ENCODE measurements at regions not wholly inside any gene's neighbourhood (a gene's known extent, or its start where the extent isn't known, plus 50 kb on each side); places are given as distances from the start of the nearest gene placed in this dataset.

DNA sequence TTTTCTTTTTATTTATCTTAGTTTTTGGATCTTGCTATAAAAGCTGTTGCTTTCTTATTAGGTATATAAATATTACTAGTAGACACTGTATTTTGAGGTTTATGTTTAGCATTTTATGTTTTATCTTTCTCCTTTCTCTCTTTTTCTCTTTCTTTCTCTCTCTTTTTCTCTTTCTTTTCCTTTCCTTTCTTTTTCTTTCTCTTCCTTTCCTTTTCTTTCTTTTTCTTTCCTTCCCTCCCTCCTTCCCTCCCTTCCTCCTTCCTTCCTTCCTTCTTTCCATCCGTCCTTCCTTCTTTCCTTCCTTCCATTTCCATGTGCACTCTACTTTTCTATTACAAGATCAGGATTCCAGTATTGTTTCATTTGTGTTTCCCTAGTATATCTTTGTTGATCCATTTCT lies 814.8 kb downstream of the KCNJ3 start:
- H3K27ac ChIP-seq (ENCODE audit: extremely low read depth, low read depth, low read length), result no peak overlapping the region
- CTCF ChIA-PET, result no interaction called here
- H3K4me1 ChIP-seq (ENCODE audit: control insufficient read depth, insufficient read depth, low read length), result no peaks in the 10 kb centered on the region
- H3K36me3 ChIP-seq (ENCODE audit: control insufficient read depth in 2 of 2, insufficient read depth in 1 of 2, low read length in 2 of 2), result no peaks in the 10 kb centered on the region
- no peak overlapping the region for H3K4me3 ChIP-seq (ENCODE audit: low read depth, low read length)
- POLR2A ChIA-PET, result no interaction called here
- no peaks in the 10 kb centered on the region for H3K9me3 ChIP-seq (ENCODE audit: control insufficient read depth, insufficient read depth, low read depth, low read length)
- no peak for TF ChIP-seq ZNF24 (tag by site-specific recombination; IDR thresholded peaks at IDR 0.05)
- TF ChIP-seq ZNF510 (tag by site-specific recombination; IDR thresholded peaks at IDR 0.05; ENCODE audit: insufficient replicate concordance), result no peak
- no peak for TF ChIP-seq ZNF530 (tag by site-specific recombination; IDR thresholded peaks at IDR 0.05; ENCODE audit: low read depth)
- TF ChIP-seq ZNF555 (tag by site-specific recombination; conservative IDR thresholded peaks at IDR 0.05), result no peak
- TF ChIP-seq PRDM1 (tag by site-specific recombination; IDR thresholded peaks at IDR 0.05), result peak; percentile 90

DNA sequence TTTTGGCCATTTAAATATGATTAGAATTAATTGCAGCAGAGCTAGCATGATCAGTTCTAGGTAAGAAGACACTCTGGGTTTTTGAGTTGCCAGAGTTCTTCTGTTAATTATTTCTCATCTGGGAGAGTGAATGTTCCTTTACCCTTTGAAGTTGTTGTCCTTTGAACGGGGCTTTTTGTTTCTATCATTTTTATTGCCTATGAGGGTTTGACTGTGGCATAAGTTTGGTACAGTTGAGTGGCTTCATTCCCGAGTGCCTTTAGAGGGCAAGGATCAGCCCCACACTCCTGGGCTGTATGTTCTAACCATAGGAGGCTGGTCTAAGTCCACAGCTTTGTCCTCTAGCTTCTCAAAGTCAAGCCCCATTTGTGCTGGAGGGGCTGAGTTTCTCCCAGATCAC lies 804.3 kb downstream of the KCNJ3 start:
- Histone ChIP-seq H3K36me3 (ENCODE audit: control insufficient read depth in 2 of 2, insufficient read depth in 1 of 2, low read length in 2 of 2) (no peaks in the 10 kb centered on the region), H3K9me3 (ENCODE audit: control insufficient read depth, insufficient read depth, low read depth, low read length) (no peaks in the 10 kb centered on the region), H3K27ac (ENCODE audit: extremely low read depth, low read depth, low read length) (no peak overlapping the region), H3K4me3 (ENCODE audit: low read depth, low read length) (no peak overlapping the region), H3K4me1 (ENCODE audit: control insufficient read depth, insufficient read depth, low read length) (no peaks in the 10 kb centered on the region)
- no peak for TF ChIP-seq ZNF600 (tag by site-specific recombination; IDR thresholded peaks at IDR 0.05)
- no peak for TF ChIP-seq ZNF629 (tag by site-specific recombination; IDR thresholded peaks at IDR 0.05)
- ChIA-PET POLR2A (no interaction called here), CTCF (no interaction called here)

DNA sequence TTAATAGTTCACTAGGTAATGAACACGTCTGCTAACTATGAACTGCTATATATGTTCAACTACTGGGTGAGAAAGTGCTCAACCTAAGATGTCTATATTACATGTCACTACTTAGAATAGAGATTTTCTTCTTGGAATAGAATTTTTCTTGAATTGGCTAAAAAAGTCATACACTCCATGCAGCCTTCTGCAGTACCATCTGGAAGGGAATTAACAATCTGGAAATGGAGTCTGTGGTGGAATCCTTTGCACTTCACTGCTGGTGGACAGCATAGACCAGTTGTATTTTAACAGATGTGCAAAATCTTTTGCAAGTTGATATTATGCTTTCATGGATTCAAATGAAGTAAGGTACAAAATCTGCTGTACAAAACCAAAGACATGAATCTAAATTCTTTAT lies 799.6 kb downstream of the KCNJ3 start:
- Histone ChIP-seq H3K4me3 (ENCODE audit: low read depth, low read length) (no peak overlapping the region), H3K36me3 (ENCODE audit: control insufficient read depth in 2 of 2, insufficient read depth in 1 of 2, low read length in 2 of 2) (no peaks in the 10 kb centered on the region), H3K4me1 (ENCODE audit: control insufficient read depth, insufficient read depth, low read length) (no peaks in the 10 kb centered on the region), H3K9me3 (ENCODE audit: control insufficient read depth, insufficient read depth, low read depth, low read length) (no peaks in the 10 kb centered on the region), H3K27ac (ENCODE audit: extremely low read depth, low read depth, low read length) (no peak overlapping the region)
- ChIA-PET POLR2A (no interaction called here), CTCF (no interaction called here)
- TF ChIP-seq, protein P1, sequence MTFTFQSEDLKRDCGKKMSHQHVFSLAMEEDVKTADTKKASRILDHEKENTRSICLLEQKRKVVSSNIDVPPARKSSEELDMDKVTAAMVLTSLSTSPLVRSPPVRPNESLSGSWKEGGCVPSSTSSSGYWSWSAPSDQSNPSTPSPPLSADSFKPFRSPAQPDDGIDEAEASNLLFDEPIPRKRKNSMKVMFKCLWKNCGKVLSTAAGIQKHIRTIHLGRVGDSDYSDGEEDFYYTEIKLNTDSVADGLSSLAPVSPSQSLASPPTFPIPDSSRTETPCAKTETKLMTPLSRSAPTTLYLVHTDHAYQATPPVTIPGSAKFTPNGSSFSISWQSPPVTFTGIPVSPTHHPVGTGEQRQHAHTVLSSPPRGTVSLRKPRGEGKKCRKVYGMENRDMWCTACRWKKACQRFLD (tag by site-specific recombination; IDR thresholded peaks at IDR 0.05), result no peak
- no peak for TF ChIP-seq ZNF501 (tag by site-specific recombination; IDR thresholded peaks at IDR 0.05)
- TF ChIP-seq HOXA7 (CRISPR knock-in tag; IDR thresholded peaks at IDR 0.05; ENCODE audit: borderline replicate concordance), result no peak
- TF ChIP-seq ZNF561 (tag by site-specific recombination; IDR thresholded peaks at IDR 0.05; ENCODE audit: borderline replicate concordance), result no peak
- TF ChIP-seq, protein P2, sequence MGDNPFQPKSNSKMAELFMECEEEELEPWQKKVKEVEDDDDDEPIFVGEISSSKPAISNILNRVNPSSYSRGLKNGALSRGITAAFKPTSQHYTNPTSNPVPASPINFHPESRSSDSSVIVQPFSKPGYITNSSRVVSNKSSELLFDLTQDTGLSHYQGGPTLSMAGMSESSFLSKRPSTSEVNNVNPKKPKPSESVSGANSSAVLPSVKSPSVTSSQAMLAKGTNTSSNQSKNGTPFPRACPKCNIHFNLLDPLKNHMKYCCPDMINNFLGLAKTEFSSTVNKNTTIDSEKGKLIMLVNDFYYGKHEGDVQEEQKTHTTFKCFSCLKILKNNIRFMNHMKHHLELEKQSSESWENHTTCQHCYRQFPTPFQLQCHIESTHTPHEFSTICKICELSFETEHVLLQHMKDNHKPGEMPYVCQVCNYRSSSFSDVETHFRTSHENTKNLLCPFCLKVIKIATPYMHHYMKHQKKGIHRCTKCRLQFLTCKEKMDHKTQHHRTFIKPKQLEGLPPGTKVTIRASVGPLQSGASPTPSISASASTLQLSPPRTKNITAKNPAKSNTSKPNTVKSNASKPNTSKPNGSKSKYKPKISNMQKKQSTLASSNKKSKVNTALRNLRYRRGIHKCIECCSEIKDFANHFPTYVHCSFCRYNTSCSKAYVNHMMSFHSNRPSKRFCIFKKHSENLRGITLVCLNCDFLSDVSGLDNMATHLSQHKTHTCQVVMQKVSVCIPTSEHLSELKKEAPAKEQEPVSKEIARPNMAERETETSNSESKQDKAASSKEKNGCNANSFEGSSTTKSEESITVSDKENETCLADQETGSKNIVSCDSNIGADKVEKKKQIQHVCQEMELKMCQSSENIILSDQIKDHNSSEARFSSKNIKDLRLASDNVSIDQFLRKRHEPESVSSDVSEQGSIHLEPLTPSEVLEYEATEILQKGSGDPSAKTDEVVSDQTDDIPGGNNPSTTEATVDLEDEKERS (tag by site-specific recombination; IDR thresholded peaks at IDR 0.05), result no peak
- TF ChIP-seq ZNF792 (tag by site-specific recombination; IDR thresholded peaks at IDR 0.05), result no peak
- TF ChIP-seq ZXDB (tag by site-specific recombination; IDR thresholded peaks at IDR 0.05), result no peak

DNA sequence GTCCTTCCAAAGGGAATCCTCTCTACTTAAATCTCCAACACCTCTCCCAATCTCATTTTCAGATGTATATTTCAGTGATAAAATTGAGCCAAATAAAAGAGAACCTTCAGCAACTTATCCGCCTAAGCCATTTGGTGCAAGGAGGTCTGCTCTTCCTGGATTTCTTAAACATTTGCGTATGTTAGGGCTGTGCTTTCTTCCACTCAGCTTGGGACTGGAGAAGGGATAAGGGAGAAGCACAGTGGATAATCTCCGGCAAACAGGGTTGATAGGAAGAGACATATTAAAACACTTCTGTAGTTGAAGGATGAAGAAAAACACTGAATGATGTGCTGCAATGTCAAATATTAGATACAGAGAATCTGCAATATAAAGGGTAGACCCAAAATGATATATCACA lies 796.2 kb downstream of the KCNJ3 start:
- Histone ChIP-seq H3K4me1 (ENCODE audit: control insufficient read depth, insufficient read depth, low read length) (no peaks in the 10 kb centered on the region), H3K4me3 (ENCODE audit: low read depth, low read length) (no peak overlapping the region), H3K9me3 (ENCODE audit: control insufficient read depth, insufficient read depth, low read depth, low read length) (no peaks in the 10 kb centered on the region), H3K27ac (ENCODE audit: extremely low read depth, low read depth, low read length) (no peak overlapping the region), H3K36me3 (ENCODE audit: control insufficient read depth in 2 of 2, insufficient read depth in 1 of 2, low read length in 2 of 2) (no peaks in the 10 kb centered on the region)
- ChIA-PET POLR2A (interaction anchor here (0.6 kb wide), 1 partner anchor 922 kb away, joined by 3 read pairs; no protein-coding TSS in a partner anchor), CTCF (no interaction called here)
- TF ChIP-seq ZNF530 (tag by site-specific recombination; IDR thresholded peaks at IDR 0.05; ENCODE audit: low read depth), result no peak
- no peak for TF ChIP-seq ZNF292 (tag by site-specific recombination; IDR thresholded peaks at IDR 0.05; ENCODE audit: borderline replicate concordance, low read depth)
- no peak for TF ChIP-seq ZNF776 (tag by site-specific recombination; IDR thresholded peaks at IDR 0.05; ENCODE audit: borderline replicate concordance)
- TF ChIP-seq, protein P3, sequence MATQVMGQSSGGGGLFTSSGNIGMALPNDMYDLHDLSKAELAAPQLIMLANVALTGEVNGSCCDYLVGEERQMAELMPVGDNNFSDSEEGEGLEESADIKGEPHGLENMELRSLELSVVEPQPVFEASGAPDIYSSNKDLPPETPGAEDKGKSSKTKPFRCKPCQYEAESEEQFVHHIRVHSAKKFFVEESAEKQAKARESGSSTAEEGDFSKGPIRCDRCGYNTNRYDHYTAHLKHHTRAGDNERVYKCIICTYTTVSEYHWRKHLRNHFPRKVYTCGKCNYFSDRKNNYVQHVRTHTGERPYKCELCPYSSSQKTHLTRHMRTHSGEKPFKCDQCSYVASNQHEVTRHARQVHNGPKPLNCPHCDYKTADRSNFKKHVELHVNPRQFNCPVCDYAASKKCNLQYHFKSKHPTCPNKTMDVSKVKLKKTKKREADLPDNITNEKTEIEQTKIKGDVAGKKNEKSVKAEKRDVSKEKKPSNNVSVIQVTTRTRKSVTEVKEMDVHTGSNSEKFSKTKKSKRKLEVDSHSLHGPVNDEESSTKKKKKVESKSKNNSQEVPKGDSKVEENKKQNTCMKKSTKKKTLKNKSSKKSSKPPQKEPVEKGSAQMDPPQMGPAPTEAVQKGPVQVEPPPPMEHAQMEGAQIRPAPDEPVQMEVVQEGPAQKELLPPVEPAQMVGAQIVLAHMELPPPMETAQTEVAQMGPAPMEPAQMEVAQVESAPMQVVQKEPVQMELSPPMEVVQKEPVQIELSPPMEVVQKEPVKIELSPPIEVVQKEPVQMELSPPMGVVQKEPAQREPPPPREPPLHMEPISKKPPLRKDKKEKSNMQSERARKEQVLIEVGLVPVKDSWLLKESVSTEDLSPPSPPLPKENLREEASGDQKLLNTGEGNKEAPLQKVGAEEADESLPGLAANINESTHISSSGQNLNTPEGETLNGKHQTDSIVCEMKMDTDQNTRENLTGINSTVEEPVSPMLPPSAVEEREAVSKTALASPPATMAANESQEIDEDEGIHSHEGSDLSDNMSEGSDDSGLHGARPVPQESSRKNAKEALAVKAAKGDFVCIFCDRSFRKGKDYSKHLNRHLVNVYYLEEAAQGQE (tag by site-specific recombination; IDR thresholded peaks at IDR 0.05), result no peak
- TF ChIP-seq ZNF621 (tag by site-specific recombination; IDR thresholded peaks at IDR 0.05), result no peak
- TF ChIP-seq ZNF274 (IDR thresholded peaks at IDR 0.05; ENCODE audit: low read length), result no peak
- no peak for TF ChIP-seq ZNF274 (tag by site-specific recombination; IDR thresholded peaks at IDR 0.05; ENCODE audit: borderline replicate concordance)
- no peak for TF ChIP-seq ZNF354C (tag by site-specific recombination; IDR thresholded peaks at IDR 0.05; ENCODE audit: borderline replicate concordance, low read depth)
- TF ChIP-seq ZNF121 (tag by site-specific recombination; IDR thresholded peaks at IDR 0.05), result no peak
- no peak for TF ChIP-seq SP7 (tag by site-specific recombination; IDR thresholded peaks at IDR 0.05)
